ENCODE measurements at regions not wholly inside any gene's neighbourhood (a gene's known extent, or its start where the extent isn't known, plus 50 kb on each side); places are given as distances from the start of the nearest gene placed in this dataset.

DNA sequence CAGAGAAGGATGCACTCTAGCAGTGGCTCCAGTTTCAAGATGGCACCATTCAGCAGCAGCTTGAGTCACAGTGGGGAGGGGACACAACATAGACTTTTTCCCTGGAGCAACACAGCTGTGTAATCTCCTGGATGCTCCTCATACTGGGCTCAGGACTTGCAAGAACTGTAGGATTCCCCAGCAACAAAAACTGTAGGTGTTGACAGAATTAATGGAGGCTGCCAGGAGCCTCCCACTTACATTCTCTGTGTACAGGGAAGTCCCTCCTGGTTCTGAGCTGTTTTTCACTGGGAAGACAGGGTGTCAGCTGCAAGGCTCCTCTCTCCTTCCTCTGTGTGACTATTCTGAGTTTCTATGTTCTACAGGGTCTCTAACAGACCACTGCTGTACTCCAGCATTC lies 217.9 kb downstream of the KIF21A start:
- H3K4me3 Mint-ChIP-seq = no peak overlapping the region
- Histone ChIP-seq H3K4me1 (no peaks in the 10 kb centered on the region), H4K20me1 (ENCODE audit: low read depth) (no peaks in the 10 kb centered on the region), H3K36me3 (no peaks in the 10 kb centered on the region), H3K4me2 (no peak overlapping the region), H3K27ac (no peak overlapping the region), H3F3A (ENCODE audit: low read depth) (no peaks in the 10 kb centered on the region), H2AFZ (replicated peaks) (no peak overlapping the region), H3K9ac (no peak overlapping the region), H3K9me3 (ENCODE audit: low read depth) (no peaks in the 10 kb centered on the region), H3K27me3 (no peaks in the 10 kb centered on the region), H3K4me3 (no peak overlapping the region), H3K79me2 (ENCODE audit: low read depth) (no peaks in the 10 kb centered on the region)
- no peak for DNase-seq (ENCODE audit: low spot score)
- peaks cover 2% of the 10 kb centered on the region for H3K27me3 Mint-ChIP-seq (ENCODE audit: insufficient read depth, low read depth)
- TF ChIP-seq CTCF (IDR thresholded peaks at IDR 0.05) = no peak
- no peak for TF ChIP-seq EZH2 (IDR thresholded peaks at IDR 0.05)
- no peak for TF ChIP-seq EZH2phosphoT487 (IDR thresholded peaks at IDR 0.05)
- no peak overlapping the region for H3K27ac Mint-ChIP-seq
- no peaks in the 10 kb centered on the region for H3K36me3 Mint-ChIP-seq
- H3K4me1 Mint-ChIP-seq = peaks cover 9% of the 10 kb centered on the region
- H3K9me3 Mint-ChIP-seq = no peaks in the 10 kb centered on the region

- H3K4me1 ChIP-seq = no peaks in the 10 kb centered on the region
- H3F3A ChIP-seq (ENCODE audit: low read depth) = no peaks in the 10 kb centered on the region
- H3K4me3 ChIP-seq = no peak overlapping the region
- Mint-ChIP-seq H3K36me3 (no peaks in the 10 kb centered on the region), H3K27ac (no peak overlapping the region), H3K4me3 (no peak overlapping the region), H3K4me1 (no peaks in the 10 kb centered on the region), H3K27me3 (ENCODE audit: insufficient read depth, low read depth) (no peaks in the 10 kb centered on the region), H3K9me3 (peaks cover 15% of the 10 kb centered on the region)
- H3K27me3 ChIP-seq = no peaks in the 10 kb centered on the region
- H3K4me2 ChIP-seq = no peak overlapping the region
- no peak overlapping the region for H3K9ac ChIP-seq
- H3K9me3 ChIP-seq (ENCODE audit: low read depth) = peaks cover 4% of the 10 kb centered on the region
- H4K20me1 ChIP-seq (ENCODE audit: low read depth) = no peaks in the 10 kb centered on the region
- DNase-seq (ENCODE audit: low spot score) = no peak
- no peaks in the 10 kb centered on the region for H3K79me2 ChIP-seq (ENCODE audit: low read depth)
- H2AFZ ChIP-seq (replicated peaks) = no peak overlapping the region
- no peak overlapping the region for H3K27ac ChIP-seq
- no peak for TF ChIP-seq CTCF (IDR thresholded peaks at IDR 0.05)
- no peak for TF ChIP-seq EZH2 (IDR thresholded peaks at IDR 0.05)
- TF ChIP-seq EZH2phosphoT487 (IDR thresholded peaks at IDR 0.05) = no peak
- peaks cover 3% of the 10 kb centered on the region for H3K36me3 ChIP-seq
Measured at GRCh38 chr12:39205969-39206368, 237.0 kb downstream of the KIF21A start.

DNA sequence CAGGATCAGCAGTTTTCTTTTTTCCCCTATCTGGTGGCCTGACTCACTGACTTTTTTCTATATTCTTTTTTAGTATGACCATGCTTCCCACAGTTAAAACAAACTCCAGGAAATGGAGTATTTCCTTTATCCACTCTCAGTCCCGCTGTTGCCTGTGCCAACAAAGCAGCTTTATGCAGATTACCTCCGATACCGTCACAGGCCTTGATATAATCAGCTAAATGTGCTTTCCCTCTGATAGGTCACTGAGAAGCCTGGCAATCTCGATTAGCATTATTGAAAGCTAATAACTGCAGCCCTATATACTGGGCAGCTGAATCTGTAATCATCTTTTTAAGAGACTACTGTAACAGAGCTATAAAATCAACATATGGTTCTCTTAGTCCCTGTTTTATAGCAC lies 243.6 kb downstream of the KIF21A start:
- Histone ChIP-seq H2AFZ (replicated peaks) (no peak overlapping the region), H3K27ac (no peak overlapping the region), H3K9me3 (ENCODE audit: low read depth) (no peaks in the 10 kb centered on the region), H4K20me1 (ENCODE audit: low read depth) (no peaks in the 10 kb centered on the region), H3K79me2 (ENCODE audit: low read depth) (no peaks in the 10 kb centered on the region), H3K4me1 (no peaks in the 10 kb centered on the region), H3F3A (ENCODE audit: low read depth) (no peaks in the 10 kb centered on the region), H3K4me2 (no peak overlapping the region), H3K36me3 (no peaks in the 10 kb centered on the region), H3K27me3 (no peaks in the 10 kb centered on the region), H3K4me3 (no peak overlapping the region), H3K9ac (no peak overlapping the region)
- no peak for DNase-seq (ENCODE audit: low spot score)
- H3K9me3 Mint-ChIP-seq = peaks cover 10% of the 10 kb centered on the region
- TF ChIP-seq EZH2 (IDR thresholded peaks at IDR 0.05) (no peak), CTCF (IDR thresholded peaks at IDR 0.05) (no peak), EZH2phosphoT487 (IDR thresholded peaks at IDR 0.05) (no peak)
- no peaks in the 10 kb centered on the region for H3K36me3 Mint-ChIP-seq
- H3K4me1 Mint-ChIP-seq = peaks cover 3% of the 10 kb centered on the region
- no peak overlapping the region for H3K4me3 Mint-ChIP-seq
- no peaks in the 10 kb centered on the region for H3K27me3 Mint-ChIP-seq (ENCODE audit: insufficient read depth, low read depth)
- H3K27ac Mint-ChIP-seq = no peak overlapping the region

DNA sequence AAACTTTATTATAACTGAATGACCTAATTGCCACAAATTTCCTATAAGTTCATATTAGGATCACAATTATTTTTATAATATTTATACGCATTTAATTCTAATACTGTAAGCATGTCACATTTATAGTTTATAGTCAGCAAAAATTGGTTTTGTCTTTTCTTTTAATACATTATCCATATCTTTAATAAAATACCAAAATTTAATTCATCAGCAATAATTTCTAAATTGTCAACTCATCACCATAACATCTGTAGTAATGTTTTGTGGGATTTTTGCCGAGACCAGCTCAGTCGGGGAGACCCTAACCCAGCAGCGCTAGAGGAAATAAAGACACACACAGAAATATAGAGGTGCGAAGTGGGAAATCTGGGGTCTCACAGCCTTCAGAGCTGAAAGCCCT lies 254.2 kb downstream of the KIF21A start:
- H2AFZ ChIP-seq (replicated peaks) = no peak overlapping the region
- Mint-ChIP-seq H3K36me3 (no peaks in the 10 kb centered on the region), H3K27me3 (ENCODE audit: insufficient read depth, low read depth) (peaks cover 2% of the 10 kb centered on the region)

More for the DNA sequence above, 254.2 kb downstream of the KIF21A start:
- Mint-ChIP-seq H3K4me3 (no peak overlapping the region), H3K9me3 (peaks cover 2% of the 10 kb centered on the region), H3K27ac (no peak overlapping the region), H3K4me1 (no peaks in the 10 kb centered on the region)
- no peaks in the 10 kb centered on the region for H3K79me2 ChIP-seq (ENCODE audit: low read depth)
- H4K20me1 ChIP-seq (ENCODE audit: low read depth) = no peaks in the 10 kb centered on the region
- H3K4me3 ChIP-seq = no peak overlapping the region
- H3K4me2 ChIP-seq = no peak overlapping the region
- DNase-seq (ENCODE audit: low spot score) = no peak
- no peaks in the 10 kb centered on the region for H3K4me1 ChIP-seq
- no peak overlapping the region for H3K9ac ChIP-seq
- TF ChIP-seq CTCF (IDR thresholded peaks at IDR 0.05) (no peak), EZH2phosphoT487 (IDR thresholded peaks at IDR 0.05) (no peak), EZH2 (IDR thresholded peaks at IDR 0.05) (no peak)
- H3F3A ChIP-seq (ENCODE audit: low read depth) = no peaks in the 10 kb centered on the region
- H3K27me3 ChIP-seq = no peaks in the 10 kb centered on the region
- H3K36me3 ChIP-seq = no peaks in the 10 kb centered on the region
- no peaks in the 10 kb centered on the region for H3K9me3 ChIP-seq (ENCODE audit: low read depth)
- no peak overlapping the region for H3K27ac ChIP-seq
